ENCODE measurements at regions not wholly inside any gene's neighbourhood (a gene's known extent, or its start where the extent isn't known, plus 50 kb on each side); places are given as distances from the start of the nearest gene placed in this dataset.

DNA sequence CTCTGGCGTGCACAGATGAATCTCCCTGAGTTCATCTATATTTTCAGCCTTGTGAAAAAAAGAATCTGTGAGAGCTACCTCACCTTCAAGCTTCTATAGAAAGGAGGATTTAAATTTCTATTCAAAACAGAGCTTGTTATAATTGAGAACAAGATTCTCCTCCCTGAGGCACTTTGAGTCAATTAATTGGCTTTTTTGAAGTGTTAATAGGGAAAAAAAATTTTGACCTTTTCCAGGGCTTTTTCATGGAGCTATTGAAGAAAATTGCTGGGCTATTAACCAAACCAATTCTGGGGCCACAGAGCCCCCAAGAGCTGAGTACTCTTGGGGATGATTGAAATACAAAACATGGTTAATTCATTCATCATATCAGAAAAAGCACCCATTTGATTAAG lies 225.1 kb downstream of the CMPK2 start:
- Histone ChIP-seq H3F3A (replicated peaks; ENCODE audit: insufficient read depth) (no peaks in the 10 kb centered on the region), H3K27ac (ENCODE audit: low read depth in 2 of 2, low read length in 1 of 2) (no peak overlapping the region), H3K9ac (no peak overlapping the region), H2AFZ (ENCODE audit: low read depth) (no peak overlapping the region), H3K4me3 (ENCODE audit: low read depth in 2 of 2, low read length in 1 of 2) (no peak overlapping the region), H3K9me2 (no peaks in the 10 kb centered on the region), H3K79me2 (ENCODE audit: insufficient read depth) (no peaks in the 10 kb centered on the region), H3K4me1 (ENCODE audit: control insufficient read depth in 1 of 2, insufficient read depth in 2 of 2, low read depth in 1 of 2, low read length in 1 of 2) (peaks cover 0 to 23% of the 10 kb centered on the region in 2 experiments; a peak in 3 of 4 replicates), H3K9me3 (no peaks in the 10 kb centered on the region), H3K4me2 (no peak overlapping the region), H3K36me3 (replicated peaks in 1 of 2; ENCODE audit: control insufficient read depth in 1 of 2, insufficient read depth in 2 of 2, low read length in 1 of 2) (no peaks in the 10 kb centered on the region), H4K20me1 (ENCODE audit: insufficient read depth) (no peaks in the 10 kb centered on the region), H3K27me3 (ENCODE audit: insufficient read depth) (no peaks in the 10 kb centered on the region)
- POLR2A ChIA-PET, result no interaction called here
- DNase-seq, result no peak
- 22% methylated on average over 1 of the region's 1 CpG for WGBS (ENCODE audit: low lambda C conversion rate)
- CTCF ChIA-PET, result interaction anchor here (0.9 to 1.3 kb wide), 2 partner anchors 225 to 247 kb away, joined by 3 read pairs; partner anchors contain the start of gene CMPK2
- TF ChIP-seq RXRA (IDR thresholded peaks at IDR 0.05; ENCODE audit: borderline replicate concordance, low read depth), result no peak
- TF ChIP-seq, protein P1, sequence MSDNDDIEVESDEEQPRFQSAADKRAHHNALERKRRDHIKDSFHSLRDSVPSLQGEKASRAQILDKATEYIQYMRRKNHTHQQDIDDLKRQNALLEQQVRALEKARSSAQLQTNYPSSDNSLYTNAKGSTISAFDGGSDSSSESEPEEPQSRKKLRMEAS (IDR thresholded peaks at IDR 0.05; ENCODE audit: low read depth), result no peak
- TF ChIP-seq NRF1 (IDR thresholded peaks at IDR 0.05; ENCODE audit: low read depth, low read length), result no peak
- no peak for TF ChIP-seq SMC3 (IDR thresholded peaks at IDR 0.05; ENCODE audit: low read depth, low read length)
- TF ChIP-seq GATA2 (CRISPR knock-in tag; IDR thresholded peaks at IDR 0.05), result no peak
- no peak for TF ChIP-seq SIN3A (IDR thresholded peaks at IDR 0.05; ENCODE audit: borderline replicate concordance, low read depth, low read length)
- TF ChIP-seq, protein P2, sequence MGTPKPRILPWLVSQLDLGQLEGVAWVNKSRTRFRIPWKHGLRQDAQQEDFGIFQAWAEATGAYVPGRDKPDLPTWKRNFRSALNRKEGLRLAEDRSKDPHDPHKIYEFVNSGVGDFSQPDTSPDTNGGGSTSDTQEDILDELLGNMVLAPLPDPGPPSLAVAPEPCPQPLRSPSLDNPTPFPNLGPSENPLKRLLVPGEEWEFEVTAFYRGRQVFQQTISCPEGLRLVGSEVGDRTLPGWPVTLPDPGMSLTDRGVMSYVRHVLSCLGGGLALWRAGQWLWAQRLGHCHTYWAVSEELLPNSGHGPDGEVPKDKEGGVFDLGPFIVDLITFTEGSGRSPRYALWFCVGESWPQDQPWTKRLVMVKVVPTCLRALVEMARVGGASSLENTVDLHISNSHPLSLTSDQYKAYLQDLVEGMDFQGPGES (IDR thresholded peaks at IDR 0.05; ENCODE audit: low read depth, low read length), result no peak
- TF ChIP-seq EP300 (IDR thresholded peaks at IDR 0.05; ENCODE audit: borderline replicate concordance in 1 of 2, low read depth in 1 of 2, low read length in 1 of 2), result no peak
- no peak for TF ChIP-seq ELF1 (IDR thresholded peaks at IDR 0.05)
- TF ChIP-seq MXI1 (IDR thresholded peaks at IDR 0.05; ENCODE audit: low read depth, low read length), result no peak
- TF ChIP-seq YY1 (IDR thresholded peaks at IDR 0.05; ENCODE audit: low read depth), result no peak
- TF ChIP-seq, protein P3, sequence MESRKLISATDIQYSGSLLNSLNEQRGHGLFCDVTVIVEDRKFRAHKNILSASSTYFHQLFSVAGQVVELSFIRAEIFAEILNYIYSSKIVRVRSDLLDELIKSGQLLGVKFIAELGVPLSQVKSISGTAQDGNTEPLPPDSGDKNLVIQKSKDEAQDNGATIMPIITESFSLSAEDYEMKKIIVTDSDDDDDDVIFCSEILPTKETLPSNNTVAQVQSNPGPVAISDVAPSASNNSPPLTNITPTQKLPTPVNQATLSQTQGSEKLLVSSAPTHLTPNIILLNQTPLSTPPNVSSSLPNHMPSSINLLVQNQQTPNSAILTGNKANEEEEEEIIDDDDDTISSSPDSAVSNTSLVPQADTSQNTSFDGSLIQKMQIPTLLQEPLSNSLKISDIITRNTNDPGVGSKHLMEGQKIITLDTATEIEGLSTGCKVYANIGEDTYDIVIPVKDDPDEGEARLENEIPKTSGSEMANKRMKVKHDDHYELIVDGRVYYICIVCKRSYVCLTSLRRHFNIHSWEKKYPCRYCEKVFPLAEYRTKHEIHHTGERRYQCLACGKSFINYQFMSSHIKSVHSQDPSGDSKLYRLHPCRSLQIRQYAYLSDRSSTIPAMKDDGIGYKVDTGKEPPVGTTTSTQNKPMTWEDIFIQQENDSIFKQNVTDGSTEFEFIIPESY (IDR thresholded peaks at IDR 0.05; ENCODE audit: borderline replicate concordance, low read depth), result no peak
- TF ChIP-seq TAF1 (IDR thresholded peaks at IDR 0.05; ENCODE audit: borderline replicate concordance, low read depth, low read length), result no peak
- TF ChIP-seq CHD2 (IDR thresholded peaks at IDR 0.05; ENCODE audit: low read length, partially characterized antibody), result no peak
- TF ChIP-seq, protein P4, sequence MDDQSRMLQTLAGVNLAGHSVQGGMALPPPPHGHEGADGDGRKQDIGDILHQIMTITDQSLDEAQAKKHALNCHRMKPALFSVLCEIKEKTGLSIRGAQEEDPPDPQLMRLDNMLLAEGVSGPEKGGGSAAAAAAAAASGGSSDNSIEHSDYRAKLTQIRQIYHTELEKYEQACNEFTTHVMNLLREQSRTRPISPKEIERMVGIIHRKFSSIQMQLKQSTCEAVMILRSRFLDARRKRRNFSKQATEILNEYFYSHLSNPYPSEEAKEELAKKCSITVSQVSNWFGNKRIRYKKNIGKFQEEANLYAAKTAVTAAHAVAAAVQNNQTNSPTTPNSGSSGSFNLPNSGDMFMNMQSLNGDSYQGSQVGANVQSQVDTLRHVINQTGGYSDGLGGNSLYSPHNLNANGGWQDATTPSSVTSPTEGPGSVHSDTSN (IDR thresholded peaks at IDR 0.05), result no peak
- no peak for TF ChIP-seq RFX5 (IDR thresholded peaks at IDR 0.05; ENCODE audit: low read length)
- TF ChIP-seq FOXJ3 (CRISPR knock-in tag; IDR thresholded peaks at IDR 0.05), result no peak

Measured in SK-N-SH (cell line).